ENCODE measurements at regions not wholly inside any gene's neighbourhood (a gene's known extent, or its start where the extent isn't known, plus 50 kb on each side); places are given as distances from the start of the nearest gene placed in this dataset.

DNA sequence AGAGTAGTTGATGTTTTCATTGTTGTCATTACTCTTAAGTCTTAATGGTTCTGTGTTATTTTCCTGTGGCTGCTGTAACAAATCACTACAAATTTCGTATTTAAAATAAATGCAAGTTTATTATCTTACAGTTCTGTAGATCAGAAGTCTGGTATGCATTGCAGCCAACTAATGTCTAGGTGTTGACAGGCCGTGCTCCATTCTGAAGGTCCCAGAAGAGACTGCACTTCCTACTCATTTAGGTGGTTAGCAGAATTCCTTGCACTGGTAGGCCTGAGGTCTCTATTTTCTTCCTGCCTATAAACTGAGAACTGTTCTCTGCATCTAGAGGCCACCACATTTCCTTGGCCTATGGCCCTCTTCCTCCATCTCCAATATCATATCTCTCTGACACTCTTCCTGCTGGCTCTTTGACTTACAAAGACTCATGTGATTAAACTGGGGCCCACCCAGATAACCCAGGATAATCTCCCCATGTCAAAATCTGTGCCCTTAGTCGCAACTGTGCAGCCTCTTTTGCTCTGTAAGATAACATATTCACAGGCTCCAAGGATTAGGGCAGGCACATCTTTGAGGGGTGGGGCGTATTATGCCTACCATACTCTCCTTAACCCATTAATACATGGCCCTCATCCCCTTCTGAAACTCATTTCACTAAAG, 468.4 kb downstream of the FOXO1 start:
- no peak for DNase-seq

- DNase-seq, result no peak
Observed at GRCh38 chr13:40200273-40200978, 466.0 kb downstream of the FOXO1 start.

DNA sequence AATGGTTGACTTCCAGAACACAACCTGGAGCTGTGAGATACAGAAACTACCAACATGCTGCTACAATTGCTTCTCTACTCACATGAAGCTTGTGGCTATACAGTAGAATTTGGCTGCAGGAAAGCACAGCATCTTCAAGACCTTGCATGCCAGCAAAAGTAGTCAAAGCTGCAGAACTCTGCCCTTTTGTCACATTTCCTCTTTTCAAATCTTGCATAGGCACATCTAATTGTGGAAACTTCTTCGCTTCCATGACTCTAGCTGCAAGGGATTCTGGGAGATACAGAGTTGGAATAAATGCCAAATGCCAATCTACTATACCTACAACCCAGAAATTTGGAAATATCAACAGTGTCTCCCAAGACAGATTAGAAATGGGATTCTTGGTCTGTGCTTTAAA, 462.2 kb downstream of the FOXO1 start:
- no peak for DNase-seq

GRCh38 chr13:40205771-40206240, 460.6 kb downstream of the FOXO1 start:
- no peak for DNase-seq

GRCh38 chr13:40206241-40207000, 460.0 kb downstream of the FOXO1 start:
- no peak for DNase-seq

- DNase-seq, result no peak
Observed at GRCh38 chr13:40207001-40207478, 459.4 kb downstream of the FOXO1 start.

DNA sequence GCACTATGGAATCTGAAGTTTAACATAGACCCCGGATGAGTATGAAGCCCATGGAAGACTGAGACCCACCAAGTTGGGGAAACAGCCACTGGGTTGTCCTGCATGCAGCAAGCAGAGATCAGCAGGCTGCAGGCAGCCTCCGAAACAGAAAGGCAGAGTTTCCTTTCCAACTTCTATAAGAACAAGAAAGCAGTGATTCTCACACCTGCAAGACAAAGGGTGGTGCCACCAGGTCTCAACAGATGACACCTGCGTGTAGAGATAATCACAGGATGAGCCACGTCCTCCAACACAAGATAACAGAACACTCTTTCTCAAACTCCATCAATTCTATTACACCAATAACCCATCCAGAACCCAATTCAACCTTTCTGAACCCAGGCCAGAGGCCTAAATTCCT, 457.9 kb downstream of the FOXO1 start:
- no peak for DNase-seq

DNA sequence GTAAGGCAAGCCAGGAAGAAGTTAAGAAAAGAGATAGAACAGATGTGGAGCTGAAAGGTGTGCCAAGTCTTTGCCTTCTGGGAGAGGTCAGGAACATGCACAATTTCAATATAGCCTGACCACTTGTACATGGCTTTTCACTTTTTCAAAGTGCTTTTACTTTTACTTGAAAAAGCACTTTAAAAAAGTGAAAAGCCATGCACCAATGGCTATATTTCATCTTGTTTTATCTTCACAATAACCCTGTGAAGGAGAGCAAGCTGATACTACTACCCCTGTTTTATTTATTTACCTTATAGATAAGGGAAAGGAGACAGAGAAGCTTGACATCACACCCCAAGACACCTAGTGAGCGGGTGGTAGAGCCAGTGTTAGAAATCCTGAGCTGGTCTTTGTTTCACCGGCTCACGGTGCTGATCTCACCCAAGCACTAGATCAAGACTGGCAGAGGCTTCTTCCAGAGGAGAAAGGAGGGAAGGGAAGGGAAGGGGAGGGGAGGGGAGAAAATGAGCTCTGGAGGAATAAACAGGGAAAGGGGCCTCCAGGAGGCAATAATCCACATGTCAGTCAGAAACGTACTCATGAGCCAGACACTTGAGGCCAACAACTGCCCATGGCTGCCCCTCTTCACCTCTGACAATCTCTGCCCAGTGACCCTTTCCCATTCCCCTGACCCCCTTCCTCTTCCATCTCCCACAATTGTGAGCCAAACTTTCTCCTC, 455.4 kb downstream of the FOXO1 start:
- no peak for DNase-seq

GRCh38 chr13:40211586-40211968, 454.9 kb downstream of the FOXO1 start:
- no peak for DNase-seq

DNA sequence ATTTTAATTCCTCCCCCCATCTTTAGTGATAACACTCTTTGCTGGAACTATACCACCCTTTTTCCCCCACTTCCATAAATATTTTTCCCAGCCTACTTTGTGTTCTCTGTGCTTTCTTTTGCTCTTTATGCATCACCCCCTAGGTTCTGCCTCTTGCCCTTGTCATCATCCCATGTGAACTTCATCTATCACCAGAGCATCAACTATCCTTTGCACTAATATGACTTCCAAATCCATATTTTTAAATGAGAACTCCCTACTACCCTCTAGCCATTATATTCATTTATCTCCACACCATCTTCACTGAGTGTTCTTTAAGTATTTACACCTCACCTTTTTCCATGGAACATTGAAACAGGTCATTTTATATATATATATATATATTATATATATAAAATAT, 452.7 kb downstream of the FOXO1 start:
- no peak for DNase-seq

GRCh38 chr13:40215311-40215710, 451.1 kb downstream of the FOXO1 start:
- no peak for DNase-seq

- no peak for DNase-seq
Observed at GRCh38 chr13:40215747-40216146, 450.7 kb downstream of the FOXO1 start.

- no peak for DNase-seq
Observed at GRCh38 chr13:40217675-40218074, 448.8 kb downstream of the FOXO1 start.

GRCh38 chr13:40220299-40220935, 446.0 kb downstream of the FOXO1 start:
- DNase-seq, result no peak

- DNase-seq, result no peak
Observed at GRCh38 chr13:40221131-40221459, 445.3 kb downstream of the FOXO1 start.

DNA sequence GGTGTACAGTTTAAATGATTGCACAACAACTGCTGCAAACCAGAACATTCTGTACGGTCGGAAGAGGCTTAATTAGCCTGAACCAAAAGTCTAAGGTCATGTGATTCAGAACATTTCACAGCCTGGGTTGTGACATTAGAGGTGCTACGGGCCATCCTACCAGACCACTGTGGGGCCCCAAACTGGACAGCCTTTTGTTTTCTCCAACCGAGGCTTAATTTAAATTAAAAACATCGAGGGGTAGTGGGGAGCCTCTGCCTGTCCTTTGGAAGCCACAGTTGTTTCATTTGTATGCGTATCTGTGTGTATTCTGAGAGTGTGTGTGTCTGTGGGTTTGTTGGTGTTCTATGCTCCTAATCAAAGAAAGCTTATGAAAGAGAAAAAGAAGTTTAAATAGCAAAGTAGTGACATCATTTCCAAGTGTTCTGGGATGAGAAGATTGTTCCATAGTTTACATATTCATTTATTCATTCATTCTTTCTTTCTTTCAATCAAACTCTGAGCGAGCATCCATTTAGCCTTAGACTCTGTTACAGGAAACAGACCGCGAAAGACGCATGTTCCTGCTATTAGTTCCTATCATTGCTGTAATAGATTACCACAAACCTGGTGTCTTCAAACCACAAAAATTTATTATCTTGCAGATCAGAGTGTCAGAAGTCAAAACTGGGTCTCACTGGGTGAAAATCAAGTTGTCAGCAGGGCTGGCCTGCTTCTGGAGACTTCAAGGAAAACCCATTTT, 444.8 kb downstream of the FOXO1 start:
- DNase-seq, result no peak

GRCh38 chr13:40223585-40223984, 442.9 kb downstream of the FOXO1 start:
- no peak for DNase-seq

DNA sequence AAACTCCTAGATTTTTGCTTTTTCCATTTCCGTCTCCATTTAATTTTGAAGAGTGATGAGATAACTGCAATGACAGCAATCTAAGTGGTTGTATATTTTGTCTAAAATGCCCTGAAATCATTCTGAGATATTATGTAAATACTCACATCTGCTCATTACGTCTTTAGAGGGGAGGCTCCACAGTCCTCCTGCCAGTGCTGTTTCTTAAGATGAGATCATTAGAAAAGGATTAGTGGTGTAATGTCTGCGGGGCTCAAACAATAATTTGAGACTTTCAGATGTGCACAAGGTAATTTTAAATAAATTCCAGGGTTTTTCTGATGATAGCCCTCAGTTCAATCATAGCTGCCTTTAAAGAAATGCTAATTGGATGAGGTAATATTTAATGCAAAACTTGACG, 437.9 kb downstream of the FOXO1 start:
- no peak for DNase-seq

DNA sequence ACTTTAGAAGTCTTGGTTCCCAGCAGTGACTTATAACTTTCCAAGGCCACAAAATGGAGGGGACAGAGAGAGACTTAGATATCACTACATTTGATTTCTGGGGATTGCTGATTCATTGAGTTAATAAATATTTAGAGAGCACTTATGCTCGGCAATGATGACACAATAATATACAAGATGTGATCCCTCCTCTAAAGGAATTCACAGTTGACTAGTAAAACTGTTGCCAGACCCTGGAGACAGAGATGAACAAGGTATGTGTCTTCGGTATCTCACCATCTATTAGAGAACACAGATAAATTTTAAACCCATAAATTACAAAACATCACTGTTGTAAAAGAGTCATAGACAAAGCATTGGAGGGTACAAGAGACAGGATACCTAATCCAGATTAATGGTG, 437.5 kb downstream of the FOXO1 start:
- no peak for DNase-seq

DNA sequence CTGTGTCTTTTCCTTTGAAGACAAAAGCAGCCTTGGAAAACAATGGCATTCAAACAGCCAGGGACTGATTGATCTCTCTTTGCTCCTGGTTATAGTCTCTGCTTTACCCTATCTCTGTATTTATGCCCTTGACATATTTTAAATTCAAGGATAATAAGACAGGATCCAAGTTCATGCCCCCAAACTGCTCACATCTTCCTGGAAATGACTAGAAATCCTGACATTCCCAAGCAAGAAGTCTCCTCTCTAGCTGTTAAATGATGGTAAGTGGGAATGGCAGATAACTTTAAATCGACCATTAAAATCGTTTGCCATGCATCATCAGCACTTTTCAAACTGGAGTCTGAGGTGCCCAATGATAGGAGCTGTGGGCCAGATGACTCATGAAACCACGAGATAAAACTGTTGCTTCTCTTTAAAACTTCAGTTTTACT, 435.6 kb downstream of the FOXO1 start:
- no peak for DNase-seq

DNA sequence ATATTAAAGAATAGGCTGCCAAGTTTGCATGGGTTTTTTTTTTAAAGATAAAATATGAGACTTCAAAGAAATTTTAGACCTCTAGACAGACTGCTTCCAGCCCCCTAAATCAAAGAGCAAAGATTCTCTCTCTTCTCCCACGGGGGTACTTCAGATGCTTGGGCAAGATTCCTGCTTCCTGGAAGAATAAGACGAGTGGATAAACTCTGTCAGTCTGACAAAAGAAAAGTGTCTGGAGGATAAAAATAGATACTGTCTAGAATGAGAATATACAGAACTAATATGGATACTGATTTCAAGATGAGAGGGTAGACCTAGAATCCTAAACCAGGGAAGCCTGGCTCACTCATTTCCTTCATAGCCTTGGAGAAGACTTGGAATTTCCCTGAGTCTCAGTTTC, 435.1 kb downstream of the FOXO1 start:
- DNase-seq, result no peak

GRCh38 chr13:40231751-40232150, 434.7 kb downstream of the FOXO1 start:
- DNase-seq, result no peak

All from activated gamma-delta T cell (primary cell).